Left forelimb (tissue), 1 donor: ENCODE measurements at regions not wholly inside any gene's neighbourhood (a gene's known extent, or its start where the extent isn't known, plus 50 kb on each side); places are given as distances from the start of the nearest gene placed in this dataset.

ENCODE experiments used
- DNase-seq: peaks from one replicate; pipeline ENCODE4 v3.0.0-alpha.2; 2018; ENCODE audit warnings: low spot score

DNA sequence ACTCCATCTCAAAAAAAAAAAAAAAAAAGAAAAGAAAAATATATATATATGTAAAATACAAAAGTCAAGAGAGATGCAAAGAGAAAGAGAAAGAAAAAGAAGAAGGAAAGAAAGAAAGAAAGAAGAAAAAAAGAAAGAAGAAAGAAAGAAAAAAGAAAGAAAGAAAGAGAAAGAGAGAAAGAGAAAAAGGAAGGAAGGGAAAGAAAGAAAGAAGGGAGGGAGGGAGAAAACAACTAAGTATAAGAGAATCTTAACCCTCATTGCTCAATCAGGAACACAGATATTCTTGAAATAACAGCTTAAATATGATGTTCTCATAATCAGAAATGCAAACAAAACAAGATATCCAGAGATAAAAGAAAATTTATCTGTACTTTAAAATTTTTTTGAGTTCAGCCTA, 54.4 kb upstream of the MARCKS start:
- no peak for DNase-seq

DNA sequence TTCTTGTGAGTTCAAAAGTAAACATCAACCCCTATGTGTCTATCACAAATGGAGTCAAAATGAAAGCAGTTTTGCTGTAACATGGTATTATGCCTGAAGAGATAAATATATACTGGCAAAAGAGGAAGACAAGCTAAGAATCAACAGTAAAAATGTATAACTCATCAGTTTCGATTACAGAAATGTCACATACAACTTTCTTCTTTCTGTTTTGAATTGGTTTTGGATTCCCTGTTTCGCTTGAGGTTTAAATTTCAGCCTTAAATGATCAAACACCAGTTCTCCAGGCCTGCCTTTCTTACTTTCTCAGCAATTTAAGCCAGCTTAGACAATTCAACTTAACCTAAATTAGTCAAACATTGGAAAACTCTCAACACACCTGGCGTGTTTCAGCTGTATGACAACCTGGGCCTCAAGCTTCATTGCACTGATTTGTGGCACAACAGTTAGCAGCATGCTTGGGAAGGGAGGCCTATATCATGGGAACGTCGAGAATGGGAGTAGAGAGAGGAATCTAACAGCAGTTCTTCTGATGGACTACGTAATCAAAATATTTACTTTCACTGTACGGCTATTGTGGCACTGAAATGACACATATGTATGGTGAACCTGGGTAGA, 51.9 kb upstream of the MARCKS start:
- no peak for DNase-seq

DNA sequence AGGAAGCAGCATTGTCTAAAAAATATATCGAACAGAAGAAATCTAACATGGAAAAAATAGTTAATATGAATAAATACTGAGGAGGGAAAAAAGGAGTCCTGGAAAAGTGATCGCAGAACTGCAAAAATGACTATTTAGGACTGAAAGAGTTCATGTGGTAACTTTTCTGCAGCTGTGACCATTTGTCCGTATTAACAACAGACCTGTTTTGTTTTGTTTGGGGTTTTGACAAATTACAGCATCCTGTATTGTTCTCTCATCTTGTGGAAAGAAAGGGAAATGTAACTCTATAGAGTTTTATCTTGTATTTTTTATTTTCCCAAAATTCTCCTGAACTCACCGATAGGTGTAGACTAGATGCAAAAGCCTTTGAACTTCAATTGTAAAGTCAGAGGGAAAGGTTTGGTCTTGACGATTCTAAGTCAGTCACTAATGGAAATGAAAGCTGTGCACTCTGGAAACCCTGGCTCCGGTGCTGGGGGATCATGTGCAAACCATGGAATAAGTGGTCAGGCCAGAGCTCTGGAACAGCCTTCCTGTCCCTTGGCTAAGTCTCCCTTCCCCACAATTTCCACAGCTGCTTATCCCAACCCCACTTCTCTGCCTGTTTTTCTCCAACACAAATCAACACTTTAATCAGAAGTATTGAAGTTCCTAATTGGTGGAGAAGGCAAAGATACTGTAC, 51.2 kb upstream of the MARCKS start:
- no peak for DNase-seq
